PC-9 (cell line): ENCODE measurements at regions not wholly inside any gene's neighbourhood (a gene's known extent, or its start where the extent isn't known, plus 50 kb on each side); places are given as distances from the start of the nearest gene placed in this dataset.

ENCODE experiments used
- CTCF ChIP-seq: fragments of 200-600 bp; sonication (generic); conservative IDR thresholded peaks from 2 replicates; pipeline ENCODE4 v1.6.1; 2017; ENCODE audit warnings: mixed run types, antibody characterized with exemption, mild to moderate bottlenecking, moderate library complexity
- EZH2 ChIP-seq: fragments of 200-600 bp; sonication (generic); IDR thresholded peaks from 2 replicates; pipeline ENCODE4 v1.8.0; 2017; ENCODE audit warnings: antibody characterized with exemption, low read depth

GRCh38 chr6:16978686-16979085 is 123.2 kb upstream of the STMND1 start:
- TF ChIP-seq CTCF (no peak), EZH2 (no peak)
